ENCODE measurements at regions not wholly inside any gene's neighbourhood (a gene's known extent, or its start where the extent isn't known, plus 50 kb on each side); places are given as distances from the start of the nearest gene placed in this dataset.

GRCh38 chr2:185674232-185674631 lies 64.4 kb upstream of the FSIP2 start:
- TF ChIP-seq, protein P1, sequence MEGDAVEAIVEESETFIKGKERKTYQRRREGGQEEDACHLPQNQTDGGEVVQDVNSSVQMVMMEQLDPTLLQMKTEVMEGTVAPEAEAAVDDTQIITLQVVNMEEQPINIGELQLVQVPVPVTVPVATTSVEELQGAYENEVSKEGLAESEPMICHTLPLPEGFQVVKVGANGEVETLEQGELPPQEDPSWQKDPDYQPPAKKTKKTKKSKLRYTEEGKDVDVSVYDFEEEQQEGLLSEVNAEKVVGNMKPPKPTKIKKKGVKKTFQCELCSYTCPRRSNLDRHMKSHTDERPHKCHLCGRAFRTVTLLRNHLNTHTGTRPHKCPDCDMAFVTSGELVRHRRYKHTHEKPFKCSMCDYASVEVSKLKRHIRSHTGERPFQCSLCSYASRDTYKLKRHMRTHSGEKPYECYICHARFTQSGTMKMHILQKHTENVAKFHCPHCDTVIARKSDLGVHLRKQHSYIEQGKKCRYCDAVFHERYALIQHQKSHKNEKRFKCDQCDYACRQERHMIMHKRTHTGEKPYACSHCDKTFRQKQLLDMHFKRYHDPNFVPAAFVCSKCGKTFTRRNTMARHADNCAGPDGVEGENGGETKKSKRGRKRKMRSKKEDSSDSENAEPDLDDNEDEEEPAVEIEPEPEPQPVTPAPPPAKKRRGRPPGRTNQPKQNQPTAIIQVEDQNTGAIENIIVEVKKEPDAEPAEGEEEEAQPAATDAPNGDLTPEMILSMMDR (IDR thresholded peaks at IDR 0.05) = no peak
- TF ChIP-seq POLR2A (IDR thresholded peaks at IDR 0.05) = no peak
